BLaER1 treated with 17β-estradiol and CSF1 and Interleukin-3, amounts not matched to agents 10 nM and 100 nM (cell line): ENCODE measurements at regions not wholly inside any gene's neighbourhood (a gene's known extent, or its start where the extent isn't known, plus 50 kb on each side); places are given as distances from the start of the nearest gene placed in this dataset.

Experiments used
- H3K27ac ChIP-seq, 11 experiments: shearing (Covaris generic); formaldehyde crosslinking; 2 replicates each; pipeline ENCODE4 v1.8.1; 2022
- H3K27me3 ChIP-seq, 11 experiments: shearing (Covaris generic); formaldehyde crosslinking; 2 replicates each; pipeline ENCODE4 v1.8.1; 2022
- H3K36me3 ChIP-seq, 11 experiments: shearing (Covaris generic); formaldehyde crosslinking; 2 replicates each; pipeline ENCODE4 v1.8.1; 2022
- H3K4me1 ChIP-seq, 10 experiments: shearing (Covaris generic); formaldehyde crosslinking; 2 replicates each; pipeline ENCODE4 v1.8.1; 2022
- H3K4me2 ChIP-seq, 11 experiments: shearing (Covaris generic); formaldehyde crosslinking; 2 replicates each; pipeline ENCODE4 v1.8.1; 2022
- H3K4me3 ChIP-seq, 10 experiments: shearing (Covaris generic); formaldehyde crosslinking; 2 replicates each; pipeline ENCODE4 v1.8.1; 2022
- H3K9ac ChIP-seq, 11 experiments: shearing (Covaris generic); formaldehyde crosslinking; 2 replicates each; pipeline ENCODE4 v1.8.1; 2022
- H3K9me3 ChIP-seq, 11 experiments: shearing (Covaris generic); formaldehyde crosslinking; replicated peaks in 1 of 11; 2 replicates each; pipeline ENCODE4 v1.8.1; 2022
- H4K20me1 ChIP-seq, 11 experiments: shearing (Covaris generic); formaldehyde crosslinking; 2 replicates each; pipeline ENCODE4 v1.8.1; 2022
- Cebpa-rat ChIP-seq, 11 experiments: shearing (Covaris generic); IDR thresholded peaks; 2 replicates each; pipeline ENCODE4 v1.8.1; 2022

- no peak for TF ChIP-seq Cebpa-rat (IDR thresholded peaks at IDR 0.05)
- Histone ChIP-seq H3K36me3 (no peaks in the 10 kb centered on the region), H4K20me1 (no peaks in the 10 kb centered on the region), H3K4me3 (no peak overlapping the region), H3K27ac (no peak overlapping the region), H3K9ac (no peak overlapping the region), H3K4me2 (no peak overlapping the region), H3K27me3 (no peaks in the 10 kb centered on the region), H3K9me3 (no peaks in the 10 kb centered on the region), H3K4me1 (peaks cover 5 to 10% (median 8%) of the 10 kb centered on the region in 10 experiments; a peak in 17 of 20 replicates)
Measured at GRCh38 chr9:25861421-25861820, 183.2 kb upstream of the TUSC1 start.

- Histone ChIP-seq H4K20me1 (no peaks in the 10 kb centered on the region), H3K4me3 (no peak overlapping the region), H3K4me2 (peak overlapping the region; percentile 14 to 58 (median 36); a peak in 16 of 22 replicates)
Measured at GRCh38 chr9:25857147-25857546, 178.9 kb upstream of the TUSC1 start.

GRCh38 chr9:25850803-25851202 lies 172.6 kb upstream of the TUSC1 start:
- TF ChIP-seq Cebpa-rat (IDR thresholded peaks at IDR 0.05): no peak
- Histone ChIP-seq H3K36me3 (no peaks in the 10 kb centered on the region), H3K9me3 (peaks cover 19 to 42% (median 31%) of the 10 kb centered on the region in 11 experiments; a peak in 21 of 22 replicates), H3K4me1 (no peaks in the 10 kb centered on the region), H3K27me3 (no peaks in the 10 kb centered on the region), H4K20me1 (no peaks in the 10 kb centered on the region), H3K4me2 (no peak overlapping the region), H3K9ac (no peak overlapping the region), H3K27ac (no peak overlapping the region), H3K4me3 (no peak overlapping the region)

More at GRCh38 chr9:25857147-25857546, 178.9 kb upstream of the TUSC1 start:
- Histone ChIP-seq H3K36me3 (no peaks in the 10 kb centered on the region), H3K4me1 (peaks cover 5 to 10% (median 8%) of the 10 kb centered on the region in 10 experiments; a peak in 17 of 20 replicates), H3K27ac (no peak overlapping the region), H3K9me3 (peaks cover 11 to 22% (median 18%) of the 10 kb centered on the region in 11 experiments; a peak in 20 of 22 replicates), H3K9ac (no peak overlapping the region), H3K27me3 (no peaks in the 10 kb centered on the region)
- no peak for TF ChIP-seq Cebpa-rat (IDR thresholded peaks at IDR 0.05)

- H3K9ac ChIP-seq: no peak overlapping the region
- no peak overlapping the region for H3K4me2 ChIP-seq
- no peaks in the 10 kb centered on the region for H3K27me3 ChIP-seq
- no peak overlapping the region for H3K4me3 ChIP-seq
- no peak for TF ChIP-seq Cebpa-rat (IDR thresholded peaks at IDR 0.05)
- H3K4me1 ChIP-seq: no peaks in the 10 kb centered on the region
- no peaks in the 10 kb centered on the region for H4K20me1 ChIP-seq
- H3K9me3 ChIP-seq: peaks cover 0 to 8% (median 2%) of the 10 kb centered on the region in 11 experiments; a peak in 7 of 22 replicates
- no peaks in the 10 kb centered on the region for H3K36me3 ChIP-seq
- H3K27ac ChIP-seq: no peak overlapping the region
Measured at GRCh38 chr9:25845867-25846266, 167.6 kb upstream of the TUSC1 start.

DNA sequence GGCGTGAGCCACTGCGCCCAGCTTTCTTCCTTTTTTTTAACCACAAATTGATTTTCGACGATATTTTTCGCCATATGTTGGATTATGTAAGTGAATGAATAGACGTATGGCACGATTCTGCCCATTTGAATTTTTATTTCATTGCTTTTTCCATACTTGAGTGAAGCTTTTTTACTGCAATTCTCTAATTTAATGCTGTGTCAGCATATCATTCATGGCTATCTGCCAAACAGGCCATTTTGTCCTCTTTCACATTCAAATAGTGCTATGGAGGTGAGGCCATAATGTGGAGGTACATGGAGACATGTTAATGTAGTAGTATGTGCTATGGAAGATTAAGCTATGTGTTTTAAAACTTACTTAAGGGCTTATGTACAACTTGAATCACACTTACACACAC lies 152.1 kb upstream of the TUSC1 start:
- H3K4me1 ChIP-seq: no peaks in the 10 kb centered on the region
- H3K27ac ChIP-seq: no peak overlapping the region
- no peaks in the 10 kb centered on the region for H3K27me3 ChIP-seq
- H3K36me3 ChIP-seq: no peaks in the 10 kb centered on the region
- no peak overlapping the region for H3K4me3 ChIP-seq
- H4K20me1 ChIP-seq: no peaks in the 10 kb centered on the region; a peak in 1 of 22 replicates
- peaks cover 0 to 11% (median 0%) of the 10 kb centered on the region in 11 experiments; a peak in 3 of 22 replicates for H3K9me3 ChIP-seq
- no peak overlapping the region for H3K4me2 ChIP-seq
- no peak for TF ChIP-seq Cebpa-rat (IDR thresholded peaks at IDR 0.05)
- no peak overlapping the region for H3K9ac ChIP-seq

DNA sequence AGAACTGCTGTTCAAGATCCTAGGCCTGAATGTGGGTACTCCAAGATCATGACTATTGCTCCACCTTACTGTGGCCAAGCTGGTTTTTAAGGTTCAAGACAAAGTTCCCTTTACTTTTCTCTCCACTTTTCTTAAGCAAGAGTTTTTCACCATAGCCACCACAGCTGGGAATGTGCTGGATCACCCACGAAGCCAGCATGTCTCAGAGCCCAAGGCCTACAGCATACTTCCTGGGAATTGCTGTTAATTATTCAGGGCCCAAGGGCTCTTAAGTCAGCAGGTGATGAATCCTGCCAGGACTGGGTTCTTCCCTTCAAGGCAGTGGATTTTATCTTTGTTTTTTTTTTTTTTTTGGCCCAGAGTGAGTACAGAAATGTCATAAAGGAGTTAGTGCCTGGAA lies 149.4 kb upstream of the TUSC1 start:
- H3K9ac ChIP-seq: no peak overlapping the region
- H3K4me3 ChIP-seq: no peak overlapping the region
- no peaks in the 10 kb centered on the region; a peak in 1 of 22 replicates for H4K20me1 ChIP-seq
- H3K36me3 ChIP-seq: no peaks in the 10 kb centered on the region
- no peak overlapping the region for H3K4me2 ChIP-seq
- no peak overlapping the region for H3K27ac ChIP-seq
- peaks cover 0 to 11% (median 0%) of the 10 kb centered on the region in 11 experiments; a peak in 3 of 22 replicates for H3K9me3 ChIP-seq
- no peak for TF ChIP-seq Cebpa-rat (IDR thresholded peaks at IDR 0.05)
- H3K4me1 ChIP-seq: no peaks in the 10 kb centered on the region
- no peaks in the 10 kb centered on the region for H3K27me3 ChIP-seq

GRCh38 chr9:25816439-25816838 lies 138.2 kb upstream of the TUSC1 start:
- H3K27ac ChIP-seq: no peak overlapping the region
- H3K9ac ChIP-seq: no peak overlapping the region
- no peaks in the 10 kb centered on the region for H3K36me3 ChIP-seq
- H3K4me1 ChIP-seq: peaks cover 0 to 7% (median 0%) of the 10 kb centered on the region in 10 experiments; a peak in 2 of 20 replicates
- no peaks in the 10 kb centered on the region for H4K20me1 ChIP-seq
- H3K9me3 ChIP-seq: no peaks in the 10 kb centered on the region
- H3K4me3 ChIP-seq: no peak overlapping the region
- no peak for TF ChIP-seq Cebpa-rat (IDR thresholded peaks at IDR 0.05)
- H3K27me3 ChIP-seq: no peaks in the 10 kb centered on the region
- H3K4me2 ChIP-seq: no peak overlapping the region

DNA sequence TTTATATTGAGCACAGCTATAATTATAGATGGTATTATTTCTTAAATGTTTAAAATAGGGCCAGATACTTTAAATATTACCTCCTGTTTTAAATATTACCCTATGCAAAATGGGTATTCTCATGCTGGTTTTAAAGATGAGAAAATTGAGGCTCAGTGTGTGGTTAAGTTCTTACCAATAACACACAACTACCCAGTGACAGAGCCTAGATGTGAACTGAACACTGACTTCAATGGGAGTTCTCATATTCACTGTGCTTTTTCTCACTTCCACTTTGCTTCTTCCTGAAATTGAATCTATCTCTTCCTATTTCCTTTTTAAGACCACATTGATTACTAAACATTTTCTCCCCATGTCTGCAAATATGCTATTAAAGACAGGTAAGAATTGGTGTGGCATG lies 135.8 kb upstream of the TUSC1 start:
- Histone ChIP-seq H4K20me1 (no peaks in the 10 kb centered on the region), H3K4me2 (peak overlapping the region in 2 of 11 experiments; percentile 24 to 27; a peak in 2 of 22 replicates), H3K9me3 (no peaks in the 10 kb centered on the region), H3K4me3 (no peak overlapping the region), H3K4me1 (peaks cover 0 to 7% (median 0%) of the 10 kb centered on the region in 10 experiments; a peak in 2 of 20 replicates), H3K27ac (no peak overlapping the region), H3K9ac (no peak overlapping the region), H3K27me3 (no peaks in the 10 kb centered on the region), H3K36me3 (no peaks in the 10 kb centered on the region)
- TF ChIP-seq Cebpa-rat (IDR thresholded peaks at IDR 0.05): no peak

DNA sequence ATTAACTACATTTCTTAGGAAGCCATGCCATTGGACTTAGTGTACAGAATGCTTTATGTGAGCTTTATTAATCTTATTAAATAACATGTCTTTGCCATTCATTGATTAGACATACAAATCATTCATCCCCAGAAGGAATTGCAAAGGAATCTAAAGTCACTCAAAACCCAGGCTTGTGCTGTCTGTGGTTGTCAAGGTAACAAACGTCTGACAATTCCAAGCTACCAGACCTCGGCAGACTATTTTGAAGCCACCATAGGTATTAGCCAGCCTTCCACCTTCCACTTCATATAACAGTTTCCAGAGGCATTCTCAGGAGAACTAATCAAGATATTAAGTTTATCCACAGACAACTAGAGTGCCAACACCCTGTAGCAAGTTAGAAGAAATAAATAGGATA lies 135.2 kb upstream of the TUSC1 start:
- Histone ChIP-seq H4K20me1 (no peaks in the 10 kb centered on the region), H3K9ac (no peak overlapping the region), H3K4me3 (no peak overlapping the region), H3K36me3 (no peaks in the 10 kb centered on the region), H3K27ac (no peak overlapping the region), H3K9me3 (no peaks in the 10 kb centered on the region), H3K27me3 (no peaks in the 10 kb centered on the region), H3K4me2 (peak overlapping the region in 2 of 11 experiments; percentile 24 to 27; a peak in 2 of 22 replicates), H3K4me1 (peaks cover 0 to 7% (median 0%) of the 10 kb centered on the region in 10 experiments; a peak in 2 of 20 replicates)
- TF ChIP-seq Cebpa-rat (IDR thresholded peaks at IDR 0.05): no peak

DNA sequence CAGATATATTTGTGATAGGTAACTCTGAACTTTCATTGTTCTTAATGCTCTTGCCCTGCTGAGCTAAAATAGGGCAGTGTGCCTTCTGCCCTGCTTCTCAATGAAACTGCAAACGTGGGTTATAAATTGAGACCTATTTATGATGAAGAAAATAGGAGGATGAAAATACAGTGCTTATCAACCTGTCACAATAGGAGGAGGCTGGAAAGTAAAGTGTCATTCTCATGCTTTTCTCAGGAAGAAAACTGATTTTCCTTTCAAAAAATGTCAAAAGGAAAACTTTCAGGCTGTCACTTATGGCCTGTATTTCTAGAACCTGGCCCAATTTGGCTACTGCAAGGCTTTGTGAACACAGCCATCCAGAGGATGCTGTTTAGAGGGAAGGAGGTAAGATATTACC lies 130.3 kb upstream of the TUSC1 start:
- peaks cover 0 to 1% (median 0%) of the 10 kb centered on the region in 10 experiments; a peak in 2 of 20 replicates for H3K4me1 ChIP-seq
- H3K4me3 ChIP-seq: no peak overlapping the region
- H3K27me3 ChIP-seq: no peaks in the 10 kb centered on the region
- H3K9ac ChIP-seq: no peak overlapping the region
- no peak overlapping the region for H3K27ac ChIP-seq
- TF ChIP-seq Cebpa-rat (IDR thresholded peaks at IDR 0.05): no peak
- no peaks in the 10 kb centered on the region for H4K20me1 ChIP-seq
- no peak overlapping the region for H3K4me2 ChIP-seq
- no peaks in the 10 kb centered on the region for H3K36me3 ChIP-seq
- no peaks in the 10 kb centered on the region for H3K9me3 ChIP-seq
